ENCODE measurements at regions not wholly inside any gene's neighbourhood (a gene's known extent, or its start where the extent isn't known, plus 50 kb on each side); places are given as distances from the start of the nearest gene placed in this dataset.

DNA sequence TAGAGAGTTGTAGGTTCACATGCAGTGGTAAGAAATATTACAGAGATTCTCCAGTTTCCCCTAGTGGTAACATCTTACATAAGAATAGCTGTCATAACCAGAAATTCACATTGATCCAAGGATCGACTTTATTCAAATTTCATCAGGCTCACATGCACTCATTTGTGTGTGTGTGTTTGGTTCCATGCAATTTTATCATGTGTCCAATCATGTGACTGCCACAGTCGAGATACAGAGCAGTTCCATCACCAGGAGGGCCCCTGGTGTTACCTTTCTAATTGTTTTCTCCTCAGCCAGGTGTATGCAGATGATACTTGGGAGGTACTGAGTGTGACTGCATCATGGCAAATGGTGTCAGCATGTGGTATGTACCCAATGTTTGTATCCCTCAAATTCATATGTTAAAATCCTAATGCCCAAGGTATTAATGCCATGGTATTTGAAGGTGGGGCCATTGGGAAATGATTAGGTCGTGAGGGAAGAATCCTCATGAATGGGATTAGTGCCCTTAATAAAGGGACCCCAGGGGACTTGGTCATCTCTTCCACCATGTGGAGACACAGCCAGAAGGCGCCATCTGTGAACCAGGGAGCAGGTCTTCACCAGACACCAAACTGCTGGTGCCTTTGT is 126.3 kb downstream of the CXCL12 start:
- no peaks in the 10 kb centered on the region; the same call in 2 of the 3 replicates for H3K4me1 ChIP-seq
- ATAC-seq (no peak), FAIRE-seq (no peak), DNase-seq (ENCODE audit: low read depth in 1 of 2, low spot score in 1 of 2) (no peak)
- 1% methylated on average over 4 of the region's 4 CpGs for WGBS (ENCODE audit: missing lambda C conversion rate)
- TF ChIP-seq PBX3 (IDR thresholded peaks at IDR 0.05) (no peak), CHD4 (IDR thresholded peaks at IDR 0.05; ENCODE audit: borderline replicate concordance) (no peak), MYC (IDR thresholded peaks at IDR 0.05; ENCODE audit: borderline replicate concordance, low read length) (no peak), RCOR1 (IDR thresholded peaks at IDR 0.05; ENCODE audit: low read depth, low read length) (no peak), POLR2AphosphoS2 (conservative IDR thresholded peaks at IDR 0.05; ENCODE audit: low read length) (no peak), MAX (IDR thresholded peaks at IDR 0.05) (no peak), HES2 (IDR thresholded peaks at IDR 0.05) (no peak), GATA3 (IDR thresholded peaks at IDR 0.05; ENCODE audit: borderline replicate concordance) (no peak), SMC3 (IDR thresholded peaks at IDR 0.05) (no peak), HOXB5 (CRISPR knock-in tag; IDR thresholded peaks at IDR 0.05) (no peak), SREBF2 (IDR thresholded peaks at IDR 0.05) (no peak), HDAC2 (IDR thresholded peaks at IDR 0.05) (no peak), BHLHE40 (IDR thresholded peaks at IDR 0.05; ENCODE audit: low read depth, low read length) (no peak), NFE2L2 (conservative IDR thresholded peaks at IDR 0.05; ENCODE audit: low read length) (no peak), ZNF302 (CRISPR knock-in tag; IDR thresholded peaks at IDR 0.05) (no peak)
- TF ChIP-seq, protein P1, sequence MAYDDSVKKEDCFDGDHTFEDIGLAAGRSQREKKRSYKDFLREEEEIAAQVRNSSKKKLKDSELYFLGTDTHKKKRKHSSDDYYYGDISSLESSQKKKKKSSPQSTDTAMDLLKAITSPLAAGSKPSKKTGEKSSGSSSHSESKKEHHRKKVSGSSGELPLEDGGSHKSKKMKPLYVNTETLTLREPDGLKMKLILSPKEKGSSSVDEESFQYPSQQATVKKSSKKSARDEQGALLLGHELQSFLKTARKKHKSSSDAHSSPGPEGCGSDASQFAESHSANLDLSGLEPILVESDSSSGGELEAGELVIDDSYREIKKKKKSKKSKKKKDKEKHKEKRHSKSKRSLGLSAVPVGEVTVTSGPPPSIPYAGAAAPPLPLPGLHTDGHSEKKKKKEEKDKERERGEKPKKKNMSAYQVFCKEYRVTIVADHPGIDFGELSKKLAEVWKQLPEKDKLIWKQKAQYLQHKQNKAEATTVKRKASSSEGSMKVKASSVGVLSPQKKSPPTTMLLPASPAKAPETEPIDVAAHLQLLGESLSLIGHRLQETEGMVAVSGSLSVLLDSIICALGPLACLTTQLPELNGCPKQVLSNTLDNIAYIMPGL (CRISPR knock-in tag; IDR thresholded peaks at IDR 0.05; ENCODE audit: borderline replicate concordance), result no peak
- TF ChIP-seq, protein P2, sequence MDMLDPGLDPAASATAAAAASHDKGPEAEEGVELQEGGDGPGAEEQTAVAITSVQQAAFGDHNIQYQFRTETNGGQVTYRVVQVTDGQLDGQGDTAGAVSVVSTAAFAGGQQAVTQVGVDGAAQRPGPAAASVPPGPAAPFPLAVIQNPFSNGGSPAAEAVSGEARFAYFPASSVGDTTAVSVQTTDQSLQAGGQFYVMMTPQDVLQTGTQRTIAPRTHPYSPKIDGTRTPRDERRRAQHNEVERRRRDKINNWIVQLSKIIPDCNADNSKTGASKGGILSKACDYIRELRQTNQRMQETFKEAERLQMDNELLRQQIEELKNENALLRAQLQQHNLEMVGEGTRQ (IDR thresholded peaks at IDR 0.05), result no peak
- TF ChIP-seq, protein P3, sequence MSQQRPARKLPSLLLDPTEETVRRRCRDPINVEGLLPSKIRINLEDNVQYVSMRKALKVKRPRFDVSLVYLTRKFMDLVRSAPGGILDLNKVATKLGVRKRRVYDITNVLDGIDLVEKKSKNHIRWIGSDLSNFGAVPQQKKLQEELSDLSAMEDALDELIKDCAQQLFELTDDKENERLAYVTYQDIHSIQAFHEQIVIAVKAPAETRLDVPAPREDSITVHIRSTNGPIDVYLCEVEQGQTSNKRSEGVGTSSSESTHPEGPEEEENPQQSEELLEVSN (IDR thresholded peaks at IDR 0.05; ENCODE audit: borderline replicate concordance, low read depth), result no peak
- CTCF ChIA-PET, result no interaction called here
- H3K4me3 ChIP-seq, result no peak overlapping the region
- H3K27ac ChIP-seq, result no peak overlapping the region
- POLR2A ChIA-PET, result no interaction called here
- no peak overlapping the region for H3K4me2 ChIP-seq
- H3K9me3 ChIP-seq, result no peaks in the 10 kb centered on the region

- H3K9me3 ChIP-seq, result no peaks in the 10 kb centered on the region
- H3K4me2 ChIP-seq, result no peak overlapping the region
- FAIRE-seq (no peak), DNase-seq (ENCODE audit: low read depth in 1 of 2, low spot score in 1 of 2) (no peak), ATAC-seq (no peak)
- CTCF ChIA-PET, result interaction anchor here (0.6 kb wide), 1 partner anchor 16 kb away, joined by 3 read pairs; no protein-coding TSS in a partner anchor
- 3% methylated on average over 3 of the region's 3 CpGs for WGBS (ENCODE audit: missing lambda C conversion rate)
- H3K4me1 ChIP-seq, result no peaks in the 10 kb centered on the region; the same call in 2 of the 3 replicates
- no peak overlapping the region for H3K27ac ChIP-seq
- H3K4me3 ChIP-seq, result no peak overlapping the region
- POLR2A ChIA-PET, result no interaction called here
- TF ChIP-seq, protein P4, sequence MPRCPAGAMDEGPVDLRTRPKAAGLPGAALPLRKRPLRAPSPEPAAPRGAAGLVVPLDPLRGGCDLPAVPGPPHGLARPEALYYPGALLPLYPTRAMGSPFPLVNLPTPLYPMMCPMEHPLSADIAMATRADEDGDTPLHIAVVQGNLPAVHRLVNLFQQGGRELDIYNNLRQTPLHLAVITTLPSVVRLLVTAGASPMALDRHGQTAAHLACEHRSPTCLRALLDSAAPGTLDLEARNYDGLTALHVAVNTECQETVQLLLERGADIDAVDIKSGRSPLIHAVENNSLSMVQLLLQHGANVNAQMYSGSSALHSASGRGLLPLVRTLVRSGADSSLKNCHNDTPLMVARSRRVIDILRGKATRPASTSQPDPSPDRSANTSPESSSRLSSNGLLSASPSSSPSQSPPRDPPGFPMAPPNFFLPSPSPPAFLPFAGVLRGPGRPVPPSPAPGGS (IDR thresholded peaks at IDR 0.05), result no peak
- TF ChIP-seq FOXS1 (CRISPR knock-in tag; IDR thresholded peaks at IDR 0.05) (no peak), NFE2L2 (conservative IDR thresholded peaks at IDR 0.05; ENCODE audit: low read length) (no peak), ATOH8 (CRISPR knock-in tag; IDR thresholded peaks at IDR 0.05; ENCODE audit: low read depth) (no peak), RCOR1 (IDR thresholded peaks at IDR 0.05; ENCODE audit: low read depth, low read length) (no peak), PBX3 (IDR thresholded peaks at IDR 0.05) (no peak), EP300 (IDR thresholded peaks at IDR 0.05) (no peak), HOXB5 (CRISPR knock-in tag; IDR thresholded peaks at IDR 0.05) (no peak), BHLHE40 (IDR thresholded peaks at IDR 0.05; ENCODE audit: low read depth, low read length) (no peak), HES2 (IDR thresholded peaks at IDR 0.05) (no peak), CBX8 (IDR thresholded peaks at IDR 0.05) (no peak), KDM1A (IDR thresholded peaks at IDR 0.05; ENCODE audit: low read depth) (no peak)
These were observed 126.9 kb downstream of the CXCL12 start for GRCh38 chr10:44258019-44258418.
